ENCODE measurements at regions not wholly inside any gene's neighbourhood (a gene's known extent, or its start where the extent isn't known, plus 50 kb on each side); places are given as distances from the start of the nearest gene placed in this dataset.

GRCh38 chr2:225889452-225889851, 489.9 kb downstream of the NYAP2 start:
- no peak for TF ChIP-seq POLR2A (IDR thresholded peaks at IDR 0.05; ENCODE audit: low read depth, low read length)
- no peak for TF ChIP-seq PAX5 (IDR thresholded peaks at IDR 0.05; ENCODE audit: insufficient read depth, low read length, severe bottlenecking)
- no peak for TF ChIP-seq TAF1 (IDR thresholded peaks at IDR 0.05; ENCODE audit: low read depth, low read length)
- TF ChIP-seq POLR2AphosphoS5 (IDR thresholded peaks at IDR 0.05; ENCODE audit: low read depth, low read length) = no peak
- no peak for TF ChIP-seq POU2F2 (IDR thresholded peaks at IDR 0.05; ENCODE audit: low read depth, low read length)
- no peak for TF ChIP-seq SPI1 (IDR thresholded peaks at IDR 0.05; ENCODE audit: low read depth, low read length)
- DNase-seq (ENCODE audit: insufficient read length, low spot score) = peak; percentile 5
- FAIRE-seq = no peak

- no peak for FAIRE-seq
- DNase-seq (ENCODE audit: insufficient read length, low spot score) = no peak
- TF ChIP-seq POLR2A (IDR thresholded peaks at IDR 0.05; ENCODE audit: low read depth, low read length) (no peak), TAF1 (IDR thresholded peaks at IDR 0.05; ENCODE audit: low read depth, low read length) (no peak), POU2F2 (IDR thresholded peaks at IDR 0.05; ENCODE audit: low read depth, low read length) (no peak), SPI1 (IDR thresholded peaks at IDR 0.05; ENCODE audit: low read depth, low read length) (no peak), PAX5 (IDR thresholded peaks at IDR 0.05; ENCODE audit: insufficient read depth, low read length, severe bottlenecking) (no peak), POLR2AphosphoS5 (IDR thresholded peaks at IDR 0.05; ENCODE audit: low read depth, low read length) (no peak)
These were observed 467.6 kb downstream of the NYAP2 start for GRCh38 chr2:225867071-225867470.

- FAIRE-seq (no peak), DNase-seq (ENCODE audit: insufficient read length, low spot score) (no peak)
- no peak for TF ChIP-seq POLR2A (IDR thresholded peaks at IDR 0.05; ENCODE audit: low read depth, low read length)
- no peak for TF ChIP-seq POU2F2 (IDR thresholded peaks at IDR 0.05; ENCODE audit: low read depth, low read length)
- TF ChIP-seq TAF1 (IDR thresholded peaks at IDR 0.05; ENCODE audit: low read depth, low read length) = no peak
- TF ChIP-seq SPI1 (IDR thresholded peaks at IDR 0.05; ENCODE audit: low read depth, low read length) = no peak
- TF ChIP-seq POLR2AphosphoS5 (IDR thresholded peaks at IDR 0.05; ENCODE audit: low read depth, low read length) = no peak
- TF ChIP-seq PAX5 (IDR thresholded peaks at IDR 0.05; ENCODE audit: insufficient read depth, low read length, severe bottlenecking) = no peak
These were observed 466.0 kb downstream of the NYAP2 start for GRCh38 chr2:225865468-225865867.

GRCh38 chr2:225864394-225864793, 464.9 kb downstream of the NYAP2 start:
- no peak for DNase-seq (ENCODE audit: insufficient read length, low spot score)
- FAIRE-seq = no peak
- TF ChIP-seq SPI1 (IDR thresholded peaks at IDR 0.05; ENCODE audit: low read depth, low read length) (no peak), POU2F2 (IDR thresholded peaks at IDR 0.05; ENCODE audit: low read depth, low read length) (no peak)

- no peak for FAIRE-seq
- DNase-seq (ENCODE audit: insufficient read length, low spot score) = no peak
- TF ChIP-seq POLR2A (IDR thresholded peaks at IDR 0.05; ENCODE audit: low read depth, low read length) (no peak), POLR2AphosphoS5 (IDR thresholded peaks at IDR 0.05; ENCODE audit: low read depth, low read length) (no peak), PAX5 (IDR thresholded peaks at IDR 0.05; ENCODE audit: insufficient read depth, low read length, severe bottlenecking) (no peak), SPI1 (IDR thresholded peaks at IDR 0.05; ENCODE audit: low read depth, low read length) (no peak)
These were observed 443.4 kb downstream of the NYAP2 start for GRCh38 chr2:225842939-225843338.

GRCh38 chr2:225841314-225841713, 441.8 kb downstream of the NYAP2 start:
- TF ChIP-seq POLR2AphosphoS5 (IDR thresholded peaks at IDR 0.05; ENCODE audit: low read depth, low read length) (no peak), SPI1 (IDR thresholded peaks at IDR 0.05; ENCODE audit: low read depth, low read length) (no peak), TAF1 (IDR thresholded peaks at IDR 0.05; ENCODE audit: low read depth, low read length) (no peak), PAX5 (IDR thresholded peaks at IDR 0.05; ENCODE audit: insufficient read depth, low read length, severe bottlenecking) (no peak), POU2F2 (IDR thresholded peaks at IDR 0.05; ENCODE audit: low read depth, low read length) (no peak), POLR2A (IDR thresholded peaks at IDR 0.05; ENCODE audit: low read depth, low read length) (no peak)
- FAIRE-seq (no peak), DNase-seq (ENCODE audit: insufficient read length, low spot score) (no peak)

GRCh38 chr2:225837328-225837727, 437.8 kb downstream of the NYAP2 start:
- no peak for TF ChIP-seq SPI1 (IDR thresholded peaks at IDR 0.05; ENCODE audit: low read depth, low read length)
- no peak for TF ChIP-seq PAX5 (IDR thresholded peaks at IDR 0.05; ENCODE audit: insufficient read depth, low read length, severe bottlenecking)
- no peak for TF ChIP-seq TAF1 (IDR thresholded peaks at IDR 0.05; ENCODE audit: low read depth, low read length)
- no peak for TF ChIP-seq POU2F2 (IDR thresholded peaks at IDR 0.05; ENCODE audit: low read depth, low read length)
- no peak for TF ChIP-seq POLR2AphosphoS5 (IDR thresholded peaks at IDR 0.05; ENCODE audit: low read depth, low read length)
- no peak for TF ChIP-seq POLR2A (IDR thresholded peaks at IDR 0.05; ENCODE audit: low read depth, low read length)
- no peak for FAIRE-seq

GRCh38 chr2:225824748-225825449, 425.4 kb downstream of the NYAP2 start:
- FAIRE-seq (no peak), DNase-seq (ENCODE audit: insufficient read length, low spot score) (no peak)
- no peak for TF ChIP-seq POLR2A (IDR thresholded peaks at IDR 0.05; ENCODE audit: low read depth, low read length)
- no peak for TF ChIP-seq POLR2AphosphoS5 (IDR thresholded peaks at IDR 0.05; ENCODE audit: low read depth, low read length)
- TF ChIP-seq TAF1 (IDR thresholded peaks at IDR 0.05; ENCODE audit: low read depth, low read length) = no peak
- TF ChIP-seq SPI1 (IDR thresholded peaks at IDR 0.05; ENCODE audit: low read depth, low read length) = no peak
- TF ChIP-seq POU2F2 (IDR thresholded peaks at IDR 0.05; ENCODE audit: low read depth, low read length) = no peak
- TF ChIP-seq PAX5 (IDR thresholded peaks at IDR 0.05; ENCODE audit: insufficient read depth, low read length, severe bottlenecking) = no peak

More at GRCh38 chr2:225837328-225837727, 437.8 kb downstream of the NYAP2 start:
- DNase-seq (ENCODE audit: insufficient read length, low spot score) = no peak

GRCh38 chr2:225821351-225821750, 421.8 kb downstream of the NYAP2 start:
- FAIRE-seq (no peak), DNase-seq (ENCODE audit: insufficient read length, low spot score) (no peak)
- TF ChIP-seq TAF1 (IDR thresholded peaks at IDR 0.05; ENCODE audit: low read depth, low read length) = no peak
- no peak for TF ChIP-seq SPI1 (IDR thresholded peaks at IDR 0.05; ENCODE audit: low read depth, low read length)
- TF ChIP-seq POU2F2 (IDR thresholded peaks at IDR 0.05; ENCODE audit: low read depth, low read length) = no peak
- no peak for TF ChIP-seq PAX5 (IDR thresholded peaks at IDR 0.05; ENCODE audit: insufficient read depth, low read length, severe bottlenecking)
- no peak for TF ChIP-seq POLR2A (IDR thresholded peaks at IDR 0.05; ENCODE audit: low read depth, low read length)
- no peak for TF ChIP-seq POLR2AphosphoS5 (IDR thresholded peaks at IDR 0.05; ENCODE audit: low read depth, low read length)

- no peak for TF ChIP-seq SPI1 (IDR thresholded peaks at IDR 0.05; ENCODE audit: low read depth, low read length)
- no peak for TF ChIP-seq POLR2AphosphoS5 (IDR thresholded peaks at IDR 0.05; ENCODE audit: low read depth, low read length)
- TF ChIP-seq TAF1 (IDR thresholded peaks at IDR 0.05; ENCODE audit: low read depth, low read length) = no peak
- no peak for TF ChIP-seq POLR2A (IDR thresholded peaks at IDR 0.05; ENCODE audit: low read depth, low read length)
- no peak for TF ChIP-seq POU2F2 (IDR thresholded peaks at IDR 0.05; ENCODE audit: low read depth, low read length)
- no peak for TF ChIP-seq PAX5 (IDR thresholded peaks at IDR 0.05; ENCODE audit: insufficient read depth, low read length, severe bottlenecking)
- DNase-seq (ENCODE audit: insufficient read length, low spot score) (no peak), FAIRE-seq (no peak)
These were observed 421.3 kb downstream of the NYAP2 start for GRCh38 chr2:225820826-225821225.
